Sigmoid colon (tissue), 6 donors: ENCODE measurements at regions not wholly inside any gene's neighbourhood (a gene's known extent, or its start where the extent isn't known, plus 50 kb on each side); places are given as distances from the start of the nearest gene placed in this dataset.

Experiments used
- DNase-seq: peaks from one replicate; pipeline ENCODE4 v3.0.0-alpha.2; 2019
- H3K27ac ChIP-seq, 4 donors: fragments of 200-600 bp; sonication (generic); one replicate each; pipeline ENCODE4 v1.5.1; 2016 to 2019; ENCODE audit warnings: mild to moderate bottlenecking in 1 of 4
- H3K27me3 ChIP-seq, 3 donors: fragments of 200-600 bp; sonication (generic); one replicate each; pipeline ENCODE4 v1.5.1; 2019; ENCODE audit warnings: mild to moderate bottlenecking in 1 of 3
- H3K36me3 ChIP-seq, 4 donors: fragments of 200-600 bp; sonication (generic); one replicate each; pipeline ENCODE4 v1.5.1; 2016 to 2019
- H3K4me1 ChIP-seq, 4 donors: fragments of 200-600 bp; sonication (generic); one replicate each; pipeline ENCODE4 v1.5.1; 2017 to 2019
- H3K4me3 ChIP-seq, 4 donors: fragments of 200-600 bp; sonication (generic); one replicate each; pipeline ENCODE4 v1.5.1; 2017 to 2019; ENCODE audit warnings: mild to moderate bottlenecking in 2 of 4, moderate library complexity in 1 of 4
- H3K9me3 ChIP-seq, 4 donors: fragments of 200-600 bp in 3 of 4; sonication (generic) in 3 of 4; one replicate each; pipeline versions ENCODE4 v1.5.1 to v1.6.1; 2013 to 2019
- CTCF ChIP-seq, 4 experiments: fragments of 450-650 bp in 3 of 4; fragments of 200-600 bp in 1 of 4; IDR thresholded peaks; one replicate each; pipeline ENCODE4 v1.5.1; 2016 to 2019; ENCODE audit warnings: antibody characterized with exemption in 4 of 4, mild to moderate bottlenecking in 3 of 4, moderate library complexity in 2 of 4
- EP300 ChIP-seq, 4 donors: sonication (generic); formaldehyde crosslinking; IDR thresholded peaks; one replicate each; pipeline ENCODE4 v1.6.1; 2017; ENCODE audit warnings: antibody characterized with exemption in 4 of 4
- POLR2A ChIP-seq, 2 donors: fragments of 450-650 bp; IDR thresholded peaks; one replicate each; pipeline ENCODE4 v1.6.1; 2016; ENCODE audit warnings: antibody characterized with exemption in 2 of 2, mild to moderate bottlenecking in 2 of 2, moderate library complexity in 2 of 2
- POLR2AphosphoS5 ChIP-seq, 4 donors: sonication (generic); formaldehyde crosslinking; IDR thresholded peaks; one replicate each; pipeline ENCODE4 v1.6.1; 2017; ENCODE audit warnings: antibody characterized with exemption in 4 of 4
- WGBS, 2 donors: extraction: QIAGEN DNeasy Blood & Tissue Kit; methylation state at CpG; one replicate each; pipeline ENCODE4 v1.1.7; 2013; 5-methylcytosine and 5-hydroxymethylcytosine counted together
- intact Hi-C: fragments of 100-400 bp; cut with DNase I; formaldehyde crosslinking; loops from one replicate; pipeline ENCODE4 v1.15.1; 2023
- donor health status: healthy with polysubstance abuse.
- donor health status: healthy.

DNA sequence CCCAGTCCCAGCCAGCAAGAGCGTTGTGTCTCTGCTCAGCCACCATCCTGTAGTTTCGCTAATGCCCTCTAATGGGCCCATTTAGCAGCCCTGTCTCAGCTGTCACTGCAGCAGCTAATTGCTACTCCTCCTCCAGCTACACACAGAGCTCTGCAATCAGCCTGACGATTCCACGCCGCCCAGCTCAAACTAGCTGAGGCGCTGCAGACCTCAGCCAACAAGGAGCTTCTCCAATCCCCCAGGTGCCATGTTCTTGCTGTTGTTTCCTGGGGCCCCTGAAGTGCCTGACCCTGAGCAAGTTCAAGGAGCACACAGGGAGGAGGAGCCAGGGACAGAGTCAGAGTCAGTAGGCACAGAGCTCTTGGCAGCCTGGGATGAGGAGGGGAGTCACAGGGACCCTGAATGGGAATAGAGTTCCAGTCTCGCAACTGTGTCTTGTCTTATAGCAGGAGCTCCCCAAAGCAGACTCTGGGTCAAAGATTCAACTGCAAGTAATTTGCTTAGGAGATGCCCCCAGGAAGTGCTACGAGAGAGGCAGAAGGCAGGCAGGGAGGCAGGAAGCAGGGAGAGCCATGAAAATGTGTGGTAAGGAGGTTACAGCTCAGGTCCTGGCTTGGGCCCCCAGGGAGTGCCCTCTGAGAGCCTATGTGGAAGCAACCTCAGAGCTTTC is 135.8 kb upstream of the UNC5B start:
- no peak for DNase-seq
- WGBS, 2 donors, result 68 to 81% methylated on average over 8 of the region's 8 CpGs
- TF ChIP-seq POLR2A (IDR thresholded peaks at IDR 0.05), result no peak

GRCh38 chr10:71077143-71077581 is 135.2 kb upstream of the UNC5B start:
- no peak overlapping the region for H3K4me3 ChIP-seq
- WGBS, 2 donors, result 71% methylated on average over 8 of the region's 8 CpGs
- peak; percentile 37 for DNase-seq
- no peak for TF ChIP-seq POLR2A (IDR thresholded peaks at IDR 0.05)
- no peak overlapping the region for H3K27ac ChIP-seq
- H3K9me3 ChIP-seq, result no peaks in the 10 kb centered on the region
- intact Hi-C loops, result no loop called here
- no peaks in the 10 kb centered on the region for H3K27me3 ChIP-seq
- H3K36me3 ChIP-seq, result no peaks in the 10 kb centered on the region
- H3K4me1 ChIP-seq, result peaks cover 0 to 4% (median 0%) of the 10 kb centered on the region in 4 donors

More for the DNA sequence above, 135.8 kb upstream of the UNC5B start:
- H3K4me1 ChIP-seq, result peaks cover 0 to 4% (median 0%) of the 10 kb centered on the region in 4 donors
- intact Hi-C loops, result no loop called here
- H3K27ac ChIP-seq, result no peak overlapping the region
- H3K4me3 ChIP-seq, result no peak overlapping the region
- no peaks in the 10 kb centered on the region for H3K9me3 ChIP-seq
- no peaks in the 10 kb centered on the region for H3K36me3 ChIP-seq
- no peaks in the 10 kb centered on the region for H3K27me3 ChIP-seq

DNA sequence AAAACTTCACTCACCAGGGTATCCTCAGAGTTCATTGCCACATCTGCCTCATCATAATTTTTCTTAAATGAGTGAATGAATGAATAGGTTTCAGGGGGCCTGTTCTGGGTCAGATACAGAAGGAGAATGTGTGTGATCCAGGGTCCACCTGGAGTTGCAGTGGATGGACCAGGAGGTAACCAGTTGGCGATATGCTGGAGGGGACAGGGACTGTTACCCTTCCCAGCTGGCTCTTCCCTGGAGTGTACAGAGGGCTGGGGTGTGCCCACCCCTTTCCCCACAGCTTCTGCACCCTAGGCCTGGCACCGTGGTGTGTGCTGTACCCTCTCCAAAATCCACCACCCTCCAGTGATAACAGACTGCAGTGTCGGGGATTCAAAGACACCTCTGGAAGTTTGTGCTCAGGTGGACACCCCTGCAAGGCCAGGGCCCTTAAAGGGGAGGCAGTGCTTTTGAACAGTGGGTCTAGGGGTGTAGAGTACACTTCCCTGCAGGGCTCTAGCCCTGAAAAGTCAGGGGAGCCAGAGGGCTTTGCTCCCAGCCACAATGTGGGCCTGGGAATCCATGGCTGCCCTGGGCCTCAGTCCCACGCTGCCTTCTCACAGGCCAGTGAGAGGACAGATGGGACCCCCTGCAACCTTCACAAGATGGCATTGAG is 134.4 kb upstream of the UNC5B start:
- no peaks in the 10 kb centered on the region for H3K27me3 ChIP-seq
- peaks cover 0 to 4% (median 0%) of the 10 kb centered on the region in 4 donors for H3K4me1 ChIP-seq
- no peak for TF ChIP-seq CTCF (IDR thresholded peaks at IDR 0.05)
- no peak for TF ChIP-seq EP300 (IDR thresholded peaks at IDR 0.05)
- no peak for TF ChIP-seq POLR2AphosphoS5 (IDR thresholded peaks at IDR 0.05)
- no peak for TF ChIP-seq POLR2A (IDR thresholded peaks at IDR 0.05)
- no peak overlapping the region for H3K4me3 ChIP-seq
- intact Hi-C loops, result no loop called here
- H3K27ac ChIP-seq, result no peak overlapping the region
- 74 to 85% methylated on average over 4 of the region's 4 CpGs for WGBS, 2 donors
- H3K9me3 ChIP-seq, result no peaks in the 10 kb centered on the region
- no peaks in the 10 kb centered on the region for H3K36me3 ChIP-seq
- peak; percentile 27 for DNase-seq

GRCh38 chr10:71078454-71079145 is 133.8 kb upstream of the UNC5B start:
- H3K9me3 ChIP-seq, result no peaks in the 10 kb centered on the region
- H3K4me3 ChIP-seq, result no peak overlapping the region
- H3K27me3 ChIP-seq, result no peaks in the 10 kb centered on the region
- peaks cover 0 to 4% (median 0%) of the 10 kb centered on the region in 4 donors for H3K4me1 ChIP-seq
- WGBS, 2 donors, result 85 to 88% methylated on average over 14 of the region's 14 CpGs
- TF ChIP-seq EP300 (IDR thresholded peaks at IDR 0.05), result no peak
- no peak for TF ChIP-seq POLR2AphosphoS5 (IDR thresholded peaks at IDR 0.05)
- no peak for TF ChIP-seq POLR2A (IDR thresholded peaks at IDR 0.05)
- no peak for TF ChIP-seq CTCF (IDR thresholded peaks at IDR 0.05)
- H3K27ac ChIP-seq, result no peak overlapping the region
- no peaks in the 10 kb centered on the region for H3K36me3 ChIP-seq
- intact Hi-C loops, result no loop called here
- DNase-seq, result peak; percentile 54

GRCh38 chr10:71079761-71080380 is 132.5 kb upstream of the UNC5B start:
- Histone ChIP-seq H3K27ac (no peak overlapping the region), H3K4me3 (no peak overlapping the region), H3K4me1 (peaks cover 0 to 4% (median 0%) of the 10 kb centered on the region in 4 donors), H3K9me3 (no peaks in the 10 kb centered on the region), H3K36me3 (no peaks in the 10 kb centered on the region), H3K27me3 (no peaks in the 10 kb centered on the region)
- TF ChIP-seq POLR2AphosphoS5 (IDR thresholded peaks at IDR 0.05), result no peak
- intact Hi-C loops, result no loop called here
- DNase-seq, result peak; percentile 32
- WGBS, 2 donors, result 85 to 88% methylated on average over 12 of the region's 12 CpGs
